Activated B cell treated with CpG ODN at 0.5 μM for 24 hours (primary cell): ENCODE measurements at regions not wholly inside any gene's neighbourhood (a gene's known extent, or its start where the extent isn't known, plus 50 kb on each side); places are given as distances from the start of the nearest gene placed in this dataset.

ENCODE experiments used
- ATAC-seq: fragments of 200-7000 bp; cut with Tn5 transposase; one replicate; pipeline ENCODE4 v1.10.0; 2021; ENCODE audit warnings: low read depth, mild to moderate bottlenecking, moderate library complexity
- CTCF ChIA-PET: fragments of 350-600 bp; sonication (Branson Sonifier 250); formaldehyde crosslinking; loops from one replicate; lab custom pipeline; 2021; ENCODE audit warnings: antibody characterized with exemption; lab: Charles Lee
- POLR2A ChIA-PET: fragments of 350-600 bp; sonication (Branson Sonifier 250); formaldehyde crosslinking; loops from one replicate; lab custom pipeline; 2021; ENCODE audit warnings: antibody characterized with exemption; lab: Charles Lee
- DNase-seq: peaks from one replicate; pipeline ENCODE4 v3.0.0; 2022
- H3K27ac Mint-ChIP-seq: one replicate; pipeline ENCODE4 v1.8.0; 2020; ENCODE audit warnings: mixed read lengths
- H3K27me3 Mint-ChIP-seq: one replicate; pipeline ENCODE4 v1.8.0; 2021; ENCODE audit warnings: mixed read lengths
- H3K36me3 Mint-ChIP-seq: one replicate; pipeline ENCODE4 v1.8.0; 2021; ENCODE audit warnings: low read depth, mixed read lengths
- H3K4me1 Mint-ChIP-seq: one replicate; pipeline ENCODE4 v1.8.0; 2021; ENCODE audit warnings: mixed read lengths
- H3K4me3 Mint-ChIP-seq: one replicate; pipeline ENCODE4 v1.8.0; 2020; ENCODE audit warnings: mild to moderate bottlenecking, mixed read lengths
- H3K9me3 Mint-ChIP-seq: one replicate; pipeline ENCODE4 v1.8.0; 2020; ENCODE audit warnings: mixed read lengths
- CTCF ChIP-seq: fragments of 200-600 bp; IDR thresholded peaks from one replicate; pipeline ENCODE4 v1.8.0; 2022; ENCODE audit warnings: antibody characterized with exemption, mild to moderate bottlenecking
- intact Hi-C: fragments of 100-400 bp; cut with micrococcal nuclease; formaldehyde crosslinking; loops from one replicate; pipeline ENCODE4 v1.15.1; 2024

GRCh38 chr7:24137338-24137737 is 146.7 kb upstream of the NPY start:
- H3K27ac Mint-ChIP-seq = no peak overlapping the region
- no peaks in the 10 kb centered on the region for H3K36me3 Mint-ChIP-seq
- no peaks in the 10 kb centered on the region for H3K9me3 Mint-ChIP-seq
- peaks cover 4% of the 10 kb centered on the region for H3K27me3 Mint-ChIP-seq
- no peak overlapping the region for H3K4me3 Mint-ChIP-seq
- TF ChIP-seq CTCF = no peak
- POLR2A ChIA-PET = no interaction called here
- DNase-seq (no peak), ATAC-seq (no peak)
- CTCF ChIA-PET = no interaction called here
- peaks cover 6% of the 10 kb centered on the region for H3K4me1 Mint-ChIP-seq
- intact Hi-C loops = no loop called here

GRCh38 chr7:24138343-24138742 is 145.6 kb upstream of the NPY start:
- POLR2A ChIA-PET = no interaction called here
- Mint-ChIP-seq H3K4me1 (peaks cover 6% of the 10 kb centered on the region), H3K27ac (no peak overlapping the region), H3K9me3 (no peaks in the 10 kb centered on the region), H3K36me3 (no peaks in the 10 kb centered on the region), H3K27me3 (peaks cover 4% of the 10 kb centered on the region), H3K4me3 (no peak overlapping the region)
- CTCF ChIA-PET = no interaction called here
- DNase-seq = no peak
- TF ChIP-seq CTCF = no peak
- intact Hi-C loops = no loop called here
- ATAC-seq = no peak

GRCh38 chr7:24140001-24140400 is 144.0 kb upstream of the NPY start:
- Mint-ChIP-seq H3K4me3 (no peak overlapping the region), H3K4me1 (peaks cover 6% of the 10 kb centered on the region), H3K36me3 (no peaks in the 10 kb centered on the region), H3K9me3 (no peaks in the 10 kb centered on the region), H3K27ac (no peak overlapping the region), H3K27me3 (peaks cover 4% of the 10 kb centered on the region)
- ATAC-seq (no peak), DNase-seq (no peak)
- intact Hi-C loops = no loop called here
- no peak for TF ChIP-seq CTCF
- ChIA-PET POLR2A (no interaction called here), CTCF (no interaction called here)

- intact Hi-C loops = no loop called here
- no peak overlapping the region for H3K27ac Mint-ChIP-seq
- DNase-seq (no peak), ATAC-seq (no peak)
- no peaks in the 10 kb centered on the region for H3K36me3 Mint-ChIP-seq
- TF ChIP-seq CTCF = no peak
- H3K4me3 Mint-ChIP-seq = no peak overlapping the region
- ChIA-PET CTCF (no interaction called here), POLR2A (no interaction called here)
- H3K4me1 Mint-ChIP-seq = no peaks in the 10 kb centered on the region
- H3K27me3 Mint-ChIP-seq = peaks cover 4% of the 10 kb centered on the region
- no peaks in the 10 kb centered on the region for H3K9me3 Mint-ChIP-seq
These were observed 142.0 kb upstream of the NPY start for GRCh38 chr7:24141874-24142509.

- no peak overlapping the region for H3K4me3 Mint-ChIP-seq
- H3K27ac Mint-ChIP-seq = no peak overlapping the region
- ChIA-PET POLR2A (no interaction called here), CTCF (no interaction called here)
- no peak for DNase-seq
- H3K4me1 Mint-ChIP-seq = no peaks in the 10 kb centered on the region
- H3K27me3 Mint-ChIP-seq = peaks cover 4% of the 10 kb centered on the region
- H3K36me3 Mint-ChIP-seq = no peaks in the 10 kb centered on the region
- intact Hi-C loops = no loop called here
- no peaks in the 10 kb centered on the region for H3K9me3 Mint-ChIP-seq
- ATAC-seq = no peak
- no peak for TF ChIP-seq CTCF
These were observed 140.4 kb upstream of the NPY start for GRCh38 chr7:24143547-24143946.
